ENCODE measurements at regions not wholly inside any gene's neighbourhood (a gene's known extent, or its start where the extent isn't known, plus 50 kb on each side); places are given as distances from the start of the nearest gene placed in this dataset.

DNA sequence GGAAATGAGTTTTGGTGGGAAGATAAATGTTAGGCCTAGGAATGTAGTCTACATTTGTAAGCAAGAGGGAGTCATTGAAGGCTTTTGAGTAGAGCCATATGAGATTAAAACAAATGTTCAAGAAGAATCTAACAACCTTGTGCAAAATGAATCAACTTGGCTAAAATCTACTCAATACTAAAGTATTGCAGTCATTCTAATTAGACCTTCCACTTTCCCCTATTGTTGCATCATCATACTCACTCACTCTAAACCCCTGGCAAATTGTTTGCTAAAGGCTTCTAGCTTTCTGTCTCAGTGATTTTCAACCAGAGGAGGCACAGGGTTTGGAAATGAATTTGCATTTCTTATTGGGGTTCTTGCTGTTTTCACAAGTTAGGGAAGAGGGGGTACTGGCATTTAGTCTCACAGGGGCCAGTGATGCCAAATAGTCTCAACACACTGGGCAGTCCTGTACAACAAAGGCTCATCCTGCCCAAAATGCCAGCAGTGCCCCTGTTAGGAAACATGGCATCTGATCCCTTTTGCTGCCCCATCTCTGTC is 85.3 kb downstream of the SEC16B start:
- no peak overlapping the region for H3K4me3 ChIP-seq (ENCODE audit: low read depth in 1 of 3, low read length in 3 of 3)
- TF ChIP-seq MAX (IDR thresholded peaks at IDR 0.05) = no peak
- TF ChIP-seq SP1 (IDR thresholded peaks at IDR 0.05) = no peak
- no peak for TF ChIP-seq EGR1 (IDR thresholded peaks at IDR 0.05; ENCODE audit: low read depth in 2 of 2)
- TF ChIP-seq RAD21 (IDR thresholded peaks at IDR 0.05) = no peak
- no peak for TF ChIP-seq GABPA (IDR thresholded peaks at IDR 0.05 in 1 of 2, conservative IDR thresholded peaks at IDR 0.05 in 1 of 2)
- H3K36me3 ChIP-seq (ENCODE audit: control insufficient read depth in 4 of 4, insufficient read depth in 3 of 4, low read depth in 1 of 4, low read length in 3 of 4) = no peaks in the 10 kb centered on the region
- DNase-seq (ENCODE audit: low spot score) = no peak
- no peak overlapping the region for H3K27ac ChIP-seq (ENCODE audit: low read depth in 1 of 2, low read length in 2 of 2)
- H3K4me1 ChIP-seq (ENCODE audit: control insufficient read depth in 4 of 4, insufficient read depth in 4 of 4, low read length in 3 of 4) = no peaks in the 10 kb centered on the region
- H3K9ac ChIP-seq (ENCODE audit: low read depth in 1 of 2, low read length in 2 of 2) = no peak overlapping the region
- H3K9me3 ChIP-seq (ENCODE audit: control insufficient read depth in 4 of 4, low read length in 3 of 4) = no peaks in the 10 kb centered on the region
- H3K27me3 ChIP-seq (ENCODE audit: control insufficient read depth in 4 of 4, insufficient read depth in 4 of 4, low read length in 3 of 4) = no peaks in the 10 kb centered on the region

GRCh38 chr1:177883581-177883980 is 86.3 kb downstream of the SEC16B start:
- no peaks in the 10 kb centered on the region for H3K4me1 ChIP-seq (ENCODE audit: control insufficient read depth in 4 of 4, insufficient read depth in 4 of 4, low read length in 3 of 4)
- no peaks in the 10 kb centered on the region for H3K27me3 ChIP-seq (ENCODE audit: control insufficient read depth in 4 of 4, insufficient read depth in 4 of 4, low read length in 3 of 4)
- no peak for DNase-seq (ENCODE audit: low spot score)
- no peaks in the 10 kb centered on the region for H3K9me3 ChIP-seq (ENCODE audit: control insufficient read depth in 4 of 4, low read length in 3 of 4)
- H3K4me3 ChIP-seq (ENCODE audit: low read depth in 1 of 3, low read length in 3 of 3) = no peak overlapping the region
- no peak overlapping the region for H3K27ac ChIP-seq (ENCODE audit: low read depth in 1 of 2, low read length in 2 of 2)
- no peaks in the 10 kb centered on the region for H3K36me3 ChIP-seq (ENCODE audit: control insufficient read depth in 4 of 4, insufficient read depth in 3 of 4, low read depth in 1 of 4, low read length in 3 of 4)
- TF ChIP-seq HNF4G (IDR thresholded peaks at IDR 0.05) = no peak
- TF ChIP-seq JUND (IDR thresholded peaks at IDR 0.05) = no peak
- no peak for TF ChIP-seq NR2F2 (IDR thresholded peaks at IDR 0.05)
- TF ChIP-seq YY1 (IDR thresholded peaks at IDR 0.05) = no peak
- no peak for TF ChIP-seq FOXA1 (IDR thresholded peaks at IDR 0.05)
- no peak for TF ChIP-seq ZBTB33 (IDR thresholded peaks at IDR 0.05)
- TF ChIP-seq, protein P1, sequence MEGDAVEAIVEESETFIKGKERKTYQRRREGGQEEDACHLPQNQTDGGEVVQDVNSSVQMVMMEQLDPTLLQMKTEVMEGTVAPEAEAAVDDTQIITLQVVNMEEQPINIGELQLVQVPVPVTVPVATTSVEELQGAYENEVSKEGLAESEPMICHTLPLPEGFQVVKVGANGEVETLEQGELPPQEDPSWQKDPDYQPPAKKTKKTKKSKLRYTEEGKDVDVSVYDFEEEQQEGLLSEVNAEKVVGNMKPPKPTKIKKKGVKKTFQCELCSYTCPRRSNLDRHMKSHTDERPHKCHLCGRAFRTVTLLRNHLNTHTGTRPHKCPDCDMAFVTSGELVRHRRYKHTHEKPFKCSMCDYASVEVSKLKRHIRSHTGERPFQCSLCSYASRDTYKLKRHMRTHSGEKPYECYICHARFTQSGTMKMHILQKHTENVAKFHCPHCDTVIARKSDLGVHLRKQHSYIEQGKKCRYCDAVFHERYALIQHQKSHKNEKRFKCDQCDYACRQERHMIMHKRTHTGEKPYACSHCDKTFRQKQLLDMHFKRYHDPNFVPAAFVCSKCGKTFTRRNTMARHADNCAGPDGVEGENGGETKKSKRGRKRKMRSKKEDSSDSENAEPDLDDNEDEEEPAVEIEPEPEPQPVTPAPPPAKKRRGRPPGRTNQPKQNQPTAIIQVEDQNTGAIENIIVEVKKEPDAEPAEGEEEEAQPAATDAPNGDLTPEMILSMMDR (IDR thresholded peaks at IDR 0.05; ENCODE audit: low read depth, low read length, missing input control) = no peak
- no peak for TF ChIP-seq HNF4A (conservative IDR thresholded peaks at IDR 0.05)
- no peak for TF ChIP-seq MAX (IDR thresholded peaks at IDR 0.05)
- no peak for TF ChIP-seq SP1 (IDR thresholded peaks at IDR 0.05)
- no peak for TF ChIP-seq RXRA (IDR thresholded peaks at IDR 0.05)
- TF ChIP-seq, protein P2, sequence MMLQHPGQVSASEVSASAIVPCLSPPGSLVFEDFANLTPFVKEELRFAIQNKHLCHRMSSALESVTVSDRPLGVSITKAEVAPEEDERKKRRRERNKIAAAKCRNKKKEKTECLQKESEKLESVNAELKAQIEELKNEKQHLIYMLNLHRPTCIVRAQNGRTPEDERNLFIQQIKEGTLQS (IDR thresholded peaks at IDR 0.05) = no peak
- no peak overlapping the region for H3K9ac ChIP-seq (ENCODE audit: low read depth in 1 of 2, low read length in 2 of 2)
- WGBS = 94% methylated on average over 3 of the region's 3 CpGs
